ENCODE measurements at regions not wholly inside any gene's neighbourhood (a gene's known extent, or its start where the extent isn't known, plus 50 kb on each side); places are given as distances from the start of the nearest gene placed in this dataset.

DNA sequence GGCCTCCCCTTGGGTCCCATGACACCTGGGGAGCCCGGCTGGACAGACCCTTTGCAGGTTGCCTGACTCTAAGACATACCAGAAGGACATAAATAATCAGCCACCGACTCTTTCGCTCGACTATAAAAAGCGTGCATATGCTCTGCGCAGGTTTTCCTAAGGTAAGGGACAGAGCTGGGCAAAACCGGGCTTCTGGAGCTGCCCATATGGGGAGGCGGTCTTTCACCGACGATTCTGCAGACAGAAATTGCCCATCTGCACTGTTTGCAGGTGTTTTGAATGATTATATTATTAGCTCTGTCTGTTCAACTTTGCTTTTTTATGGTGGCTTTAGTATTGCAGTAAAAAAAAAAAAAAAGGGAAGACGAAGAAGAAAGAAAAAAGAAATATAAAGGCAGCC lies 347.2 kb downstream of the TSHZ3 start:
- no peaks in the 10 kb centered on the region for H3K9me3 ChIP-seq (replicated peaks in 1 of 3)
- H3K36me3 ChIP-seq (replicated peaks in 1 of 2), result no peaks in the 10 kb centered on the region
- no peak for DNase-seq
- intact Hi-C loops (cut with DNase I), result no loop called here
- no peak overlapping the region for H3K4me3 ChIP-seq
- no peaks in the 10 kb centered on the region for H3K4me1 ChIP-seq (replicated peaks in 1 of 2)
- no peaks in the 10 kb centered on the region for H3K27me3 ChIP-seq
- 76 to 79% (median 77%) methylated on average over 11 of the region's 11 CpGs for WGBS, 4 donors
- TF ChIP-seq POLR2A (IDR thresholded peaks at IDR 0.05), result no peak
- TF ChIP-seq, protein P1, sequence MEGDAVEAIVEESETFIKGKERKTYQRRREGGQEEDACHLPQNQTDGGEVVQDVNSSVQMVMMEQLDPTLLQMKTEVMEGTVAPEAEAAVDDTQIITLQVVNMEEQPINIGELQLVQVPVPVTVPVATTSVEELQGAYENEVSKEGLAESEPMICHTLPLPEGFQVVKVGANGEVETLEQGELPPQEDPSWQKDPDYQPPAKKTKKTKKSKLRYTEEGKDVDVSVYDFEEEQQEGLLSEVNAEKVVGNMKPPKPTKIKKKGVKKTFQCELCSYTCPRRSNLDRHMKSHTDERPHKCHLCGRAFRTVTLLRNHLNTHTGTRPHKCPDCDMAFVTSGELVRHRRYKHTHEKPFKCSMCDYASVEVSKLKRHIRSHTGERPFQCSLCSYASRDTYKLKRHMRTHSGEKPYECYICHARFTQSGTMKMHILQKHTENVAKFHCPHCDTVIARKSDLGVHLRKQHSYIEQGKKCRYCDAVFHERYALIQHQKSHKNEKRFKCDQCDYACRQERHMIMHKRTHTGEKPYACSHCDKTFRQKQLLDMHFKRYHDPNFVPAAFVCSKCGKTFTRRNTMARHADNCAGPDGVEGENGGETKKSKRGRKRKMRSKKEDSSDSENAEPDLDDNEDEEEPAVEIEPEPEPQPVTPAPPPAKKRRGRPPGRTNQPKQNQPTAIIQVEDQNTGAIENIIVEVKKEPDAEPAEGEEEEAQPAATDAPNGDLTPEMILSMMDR (IDR thresholded peaks at IDR 0.05), result no peak
- no peak overlapping the region for H3K27ac ChIP-seq

DNA sequence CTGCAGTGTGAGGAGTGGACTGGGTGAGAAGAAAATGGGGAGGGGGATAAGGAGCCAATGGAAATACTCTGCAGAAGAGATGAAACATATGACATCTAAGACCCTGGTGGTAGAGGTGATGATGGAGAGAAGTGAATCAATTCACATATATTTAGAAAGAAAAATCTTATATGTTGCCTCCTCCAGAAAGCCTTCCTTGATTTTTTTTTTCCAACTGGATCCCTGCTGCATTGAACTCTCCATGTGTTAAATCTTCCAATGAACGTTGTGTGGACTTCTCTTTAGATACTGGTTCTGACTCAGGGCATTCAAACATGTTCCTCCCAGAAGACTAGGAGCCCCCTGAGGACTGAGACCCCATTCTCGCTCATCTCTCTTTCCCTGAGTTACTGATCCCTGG lies 348.3 kb downstream of the TSHZ3 start:
- 65 to 80% (median 70%) methylated on average over 2 of the region's 2 CpGs for WGBS, 4 donors
- DNase-seq, result no peak
- intact Hi-C loops (cut with DNase I), result no loop called here

DNA sequence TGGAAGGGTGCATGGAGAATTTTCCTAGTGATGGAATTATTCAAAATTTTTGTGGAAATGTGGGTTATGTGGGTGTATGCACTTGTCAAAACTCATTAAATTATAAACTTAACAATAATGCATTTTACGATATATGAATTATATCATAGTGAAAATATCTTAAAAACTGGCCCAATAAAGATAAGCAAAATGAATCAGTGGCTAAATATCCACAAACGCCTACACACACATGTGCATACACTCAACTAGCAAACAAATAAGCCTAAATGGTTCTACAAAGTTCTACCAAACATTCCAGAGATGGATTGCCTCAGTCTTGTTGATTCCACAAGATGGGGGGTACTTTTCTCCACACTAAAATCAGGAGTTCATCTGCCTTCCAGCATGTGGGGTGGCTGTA lies 349.5 kb downstream of the TSHZ3 start:
- no peak for TF ChIP-seq POLR2A (IDR thresholded peaks at IDR 0.05)
- TF ChIP-seq, protein P1 (IDR thresholded peaks at IDR 0.05), result no peak
- no peaks in the 10 kb centered on the region for H3K4me1 ChIP-seq (replicated peaks in 1 of 2)
- no peak overlapping the region for H3K4me3 ChIP-seq
- no peaks in the 10 kb centered on the region for H3K36me3 ChIP-seq (replicated peaks in 1 of 2)
- no peak for DNase-seq
- H3K27ac ChIP-seq, result no peak overlapping the region
- 60 to 81% (median 70%) methylated on average over 2 of the region's 2 CpGs for WGBS, 4 donors
- no peaks in the 10 kb centered on the region for H3K9me3 ChIP-seq (replicated peaks in 1 of 3)
- no peaks in the 10 kb centered on the region for H3K27me3 ChIP-seq
- intact Hi-C loops (cut with DNase I), result no loop called here

More for the DNA sequence above, 348.3 kb downstream of the TSHZ3 start:
- no peak for TF ChIP-seq POLR2A (IDR thresholded peaks at IDR 0.05)
- TF ChIP-seq, protein P1 (IDR thresholded peaks at IDR 0.05), result no peak
- H3K36me3 ChIP-seq (replicated peaks in 1 of 2), result no peaks in the 10 kb centered on the region
- no peaks in the 10 kb centered on the region for H3K9me3 ChIP-seq (replicated peaks in 1 of 3)
- H3K4me3 ChIP-seq, result no peak overlapping the region
- no peak overlapping the region for H3K27ac ChIP-seq
- H3K27me3 ChIP-seq, result no peaks in the 10 kb centered on the region
- no peaks in the 10 kb centered on the region for H3K4me1 ChIP-seq (replicated peaks in 1 of 2)

DNA sequence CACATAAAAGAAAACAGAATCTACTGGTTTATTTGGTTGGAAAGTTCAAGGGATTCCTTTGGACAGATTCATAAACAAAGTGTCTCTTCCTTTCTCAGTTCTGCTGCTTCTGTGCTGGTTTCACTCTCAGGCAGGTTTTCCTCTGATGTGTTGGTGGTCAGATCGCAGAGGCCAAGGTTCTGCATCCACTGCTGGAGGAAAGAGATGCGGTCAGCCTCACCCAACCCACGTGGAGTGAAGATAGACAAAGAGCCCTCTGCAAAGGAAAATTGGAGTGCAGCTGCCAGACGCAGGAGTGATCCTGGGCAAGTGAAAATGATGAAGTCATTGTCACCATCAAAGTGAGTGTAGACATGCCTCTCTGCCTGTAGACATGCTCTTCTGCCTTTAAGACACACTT lies 352.0 kb downstream of the TSHZ3 start:
- H3K27ac ChIP-seq, result no peak overlapping the region
- H3K9me3 ChIP-seq (replicated peaks in 1 of 3), result no peaks in the 10 kb centered on the region
- TF ChIP-seq POLR2A (IDR thresholded peaks at IDR 0.05), result no peak
- TF ChIP-seq, protein P1 (IDR thresholded peaks at IDR 0.05), result no peak
- 51 to 75% (median 64%) methylated on average over 4 of the region's 4 CpGs for WGBS, 4 donors
- H3K4me1 ChIP-seq (replicated peaks in 1 of 2), result no peaks in the 10 kb centered on the region
- H3K36me3 ChIP-seq (replicated peaks in 1 of 2), result no peaks in the 10 kb centered on the region
- DNase-seq, result no peak
- intact Hi-C loops (cut with DNase I), result no loop called here
- no peaks in the 10 kb centered on the region for H3K27me3 ChIP-seq
- no peak overlapping the region for H3K4me3 ChIP-seq

Measured in adrenal gland (tissue), 9 donors.